ENCODE measurements at regions not wholly inside any gene's neighbourhood (a gene's known extent, or its start where the extent isn't known, plus 50 kb on each side); places are given as distances from the start of the nearest gene placed in this dataset.

DNA sequence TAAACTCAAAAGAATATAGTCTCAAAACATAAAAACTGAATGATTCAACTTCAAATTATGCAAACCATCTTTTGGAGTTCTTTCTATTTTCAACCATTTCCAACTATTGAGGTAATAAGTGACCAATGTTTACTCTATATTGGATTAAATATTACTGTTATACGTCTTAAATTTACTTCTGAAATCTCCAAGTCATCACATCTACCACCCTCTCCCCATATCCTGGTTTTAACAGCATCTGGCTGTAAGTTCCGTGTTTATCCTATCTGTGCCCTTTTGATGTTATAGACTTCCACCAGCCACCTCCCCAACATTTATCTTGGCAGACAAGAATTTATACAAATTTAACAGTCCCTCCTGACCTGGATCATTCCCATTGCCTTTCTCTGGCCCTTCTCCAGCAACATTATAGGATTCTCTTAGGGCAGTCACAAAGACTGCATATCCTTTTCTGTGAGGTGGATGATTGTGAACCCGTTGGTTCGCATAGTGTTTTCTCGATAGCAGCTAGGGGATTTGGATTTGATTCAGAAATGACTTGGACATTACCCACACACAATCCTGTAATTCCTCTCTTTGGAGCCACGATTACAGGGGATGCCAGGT lies 313.4 kb upstream of the FMN2 start:
- Histone ChIP-seq H3K9ac (ENCODE audit: low read depth, low read length) (no peak overlapping the region), H3K27ac (ENCODE audit: insufficient read depth, low read length) (no peak overlapping the region), H4K5ac (ENCODE audit: low read depth, low read length) (no peak overlapping the region), H4K20me1 (ENCODE audit: insufficient read depth, low read length) (no peaks in the 10 kb centered on the region), H3K4me1 (ENCODE audit: control insufficient read depth, insufficient read depth, low read length) (no peaks in the 10 kb centered on the region), H3K4ac (ENCODE audit: low read depth, low read length) (no peak overlapping the region), H3K23ac (ENCODE audit: low read depth, low read length) (no peak overlapping the region), H3K9me1 (ENCODE audit: insufficient read depth, low read length) (no peaks in the 10 kb centered on the region), H3K4me3 (ENCODE audit: insufficient read depth, low read depth, low read length) (no peak overlapping the region), H3K9me3 (ENCODE audit: control insufficient read depth, insufficient read depth, low read length) (no peaks in the 10 kb centered on the region; the same call in 1 of the 2 replicates), H2BK15ac (ENCODE audit: low read depth, low read length) (no peak overlapping the region), H3K79me1 (ENCODE audit: low read depth in 1 of 2, low read length in 2 of 2) (no peaks in the 10 kb centered on the region), H2BK20ac (ENCODE audit: low read depth, low read length) (no peak overlapping the region), H4K8ac (ENCODE audit: low read depth in 2 of 2, low read length in 2 of 2) (no peak overlapping the region), H3K56ac (ENCODE audit: extremely low read depth, insufficient read depth, low read length) (no peak overlapping the region), H3K18ac (ENCODE audit: low read depth, low read length) (no peak overlapping the region), H2AK9ac (replicated peaks; ENCODE audit: low read depth, low read length, poor library complexity) (no peak overlapping the region), H4K91ac (ENCODE audit: insufficient read depth, low read depth, low read length) (no peak overlapping the region), H2BK5ac (ENCODE audit: low read depth, low read length, poor library complexity, severe bottlenecking) (no peak overlapping the region), H3K14ac (replicated peaks; ENCODE audit: low read depth, low read length) (no peak overlapping the region), H3K36me3 (ENCODE audit: control insufficient read depth, insufficient read depth, low read length) (no peaks in the 10 kb centered on the region), H2AK5ac (ENCODE audit: low read depth, low read length) (no peak overlapping the region), H3K4me2 (ENCODE audit: low read depth, low read length) (no peak overlapping the region), H2AFZ (replicated peaks; ENCODE audit: low read length, poor library complexity) (no peak overlapping the region), H2BK120ac (ENCODE audit: low read depth, low read length) (no peak overlapping the region), H3K27me3 (ENCODE audit: control insufficient read depth, insufficient read depth, low read length) (no peaks in the 10 kb centered on the region)
- intact Hi-C loops (cut with micrococcal nuclease) = no loop called here
- ChIA-PET CTCF (no interaction called here), POLR2A (ENCODE audit: unreplicated experiment) (no interaction called here)
- in situ Hi-C loops (cut with MboI; ENCODE audit: low sequenced_read_pairs) = no loop called here
- TF ChIP-seq, protein P1, sequence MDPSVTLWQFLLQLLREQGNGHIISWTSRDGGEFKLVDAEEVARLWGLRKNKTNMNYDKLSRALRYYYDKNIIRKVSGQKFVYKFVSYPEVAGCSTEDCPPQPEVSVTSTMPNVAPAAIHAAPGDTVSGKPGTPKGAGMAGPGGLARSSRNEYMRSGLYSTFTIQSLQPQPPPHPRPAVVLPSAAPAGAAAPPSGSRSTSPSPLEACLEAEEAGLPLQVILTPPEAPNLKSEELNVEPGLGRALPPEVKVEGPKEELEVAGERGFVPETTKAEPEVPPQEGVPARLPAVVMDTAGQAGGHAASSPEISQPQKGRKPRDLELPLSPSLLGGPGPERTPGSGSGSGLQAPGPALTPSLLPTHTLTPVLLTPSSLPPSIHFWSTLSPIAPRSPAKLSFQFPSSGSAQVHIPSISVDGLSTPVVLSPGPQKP (IDR thresholded peaks at IDR 0.05; ENCODE audit: borderline replicate concordance, low read depth, low read length) = no peak
- TF ChIP-seq MXI1 (IDR thresholded peaks at IDR 0.05; ENCODE audit: borderline replicate concordance, low read depth, low read length) = no peak
- no peak for TF ChIP-seq FOS (IDR thresholded peaks at IDR 0.05; ENCODE audit: low read depth, low read length)
- TF ChIP-seq RCOR1 (IDR thresholded peaks at IDR 0.05; ENCODE audit: insufficient replicate concordance, low read length) = no peak
- DNase-seq (no peak), ATAC-seq (ENCODE audit: low read depth) (no peak)
- dilution Hi-C loops (cut with HindIII; ENCODE audit: low sequenced_read_pairs, unreplicated experiment) = no loop called here
- WGBS, 2 experiments (ENCODE audit: extremely low coverage in 2 of 2, insufficient read length in 1 of 2) = no CpG with 5 or more reads among the region's 6 CpGs
- BruUV-seq (replicated peaks) = no TSS peak

Data from IMR-90 (cell line).